K562 (cell line): ENCODE measurements at regions not wholly inside any gene's neighbourhood (a gene's known extent, or its start where the extent isn't known, plus 50 kb on each side); places are given as distances from the start of the nearest gene placed in this dataset.

Experiments used
- CCAR2 ChIP-seq: fragments of 200-400 bp; formaldehyde crosslinking; IDR thresholded peaks from 2 replicates; pipeline ENCODE4 v1.6.1; 2017; ENCODE audit warnings: mild to moderate bottlenecking, low read depth, low read length
- CEBPG ChIP-seq, 3 experiments: fragments of 200-800 bp in 1 of 3; sonication (Bioruptor generic) in 1 of 3; sonication (generic) in 1 of 3; formaldehyde crosslinking in 1 of 3; IDR thresholded peaks in 2 of 3; conservative IDR thresholded peaks in 1 of 3; 2 replicates each; pipeline versions ENCODE4 v1.6.1 to v1.8.0; 2016 to 2022; ENCODE audit warnings: missing compliant biosample characterization in 2 of 3, missing genetic modification characterization in 2 of 3, mild to moderate bottlenecking in 1 of 3, missing genetic modification reagents in 1 of 3
- FOXA3 ChIP-seq, 2 experiments: fragments of 450-650 bp in 1 of 2; sonication (generic) in 1 of 2; formaldehyde crosslinking; IDR thresholded peaks in 1 of 2; conservative IDR thresholded peaks in 1 of 2; 2 replicates each; pipeline versions ENCODE4 v1.4.0 to v1.8.0; 2020 to 2022; ENCODE audit warnings: mild to moderate bottlenecking in 2 of 2, missing genetic modification reagents in 1 of 2
- ILK ChIP-seq: fragments of 450-650 bp; IDR thresholded peaks from 2 replicates; pipeline ENCODE4 v1.6.1; 2016; ENCODE audit warnings: missing genetic modification characterization, low read depth, mild to moderate bottlenecking, missing compliant biosample characterization, moderate library complexity, borderline replicate concordance
- MYC ChIP-seq, 2 experiments: fragments of 250-450 bp in 1 of 2; sonication (Bioruptor Pico) in 1 of 2; IDR thresholded peaks; 2 replicates each; pipeline versions ENCODE4 v1.5.1 to v1.6.1; 2012 to 2021; ENCODE audit warnings: low read depth in 2 of 2, borderline replicate concordance in 1 of 2, improper control_type of control experiment in 1 of 2, low read length in 1 of 2, mild to moderate bottlenecking in 1 of 2, moderate library complexity in 1 of 2
- NFE2L1 ChIP-seq: fragments of 450-650 bp; IDR thresholded peaks from 2 replicates; pipeline ENCODE4 v1.6.1; 2016; ENCODE audit warnings: missing genetic modification characterization, low read depth, mild to moderate bottlenecking, missing compliant biosample characterization, moderate library complexity, borderline replicate concordance
- NFRKB ChIP-seq: fragments of 450-650 bp; IDR thresholded peaks from 2 replicates; pipeline ENCODE4 v1.6.1; 2016; ENCODE audit warnings: low read depth
- RBM22 ChIP-seq: fragments of 200-400 bp; formaldehyde crosslinking; IDR thresholded peaks from 2 replicates; pipeline ENCODE4 v1.6.1; 2018; ENCODE audit warnings: low read length, low read depth; ENCODE audit not compliant: poor library complexity, severe bottlenecking
- SIN3B ChIP-seq: fragments of 450-650 bp; IDR thresholded peaks from 2 replicates; pipeline ENCODE4 v1.6.1; 2017; ENCODE audit warnings: low read depth, mild to moderate bottlenecking, moderate library complexity
- SMARCE1 ChIP-seq: fragments of 450-650 bp; IDR thresholded peaks from 2 replicates; pipeline ENCODE4 v1.7.1; 2016; ENCODE audit warnings: mild to moderate bottlenecking
- ZNF12 ChIP-seq: sonication (generic); formaldehyde crosslinking; IDR thresholded peaks from 2 replicates; pipeline ENCODE4 v1.4.0; 2020; ENCODE audit warnings: mild to moderate bottlenecking, missing genetic modification reagents
- ZNF212 ChIP-seq: fragments of 450-650 bp; formaldehyde crosslinking; IDR thresholded peaks from 2 replicates; pipeline ENCODE4 v1.4.0; 2020; ENCODE audit warnings: mild to moderate bottlenecking
- ZNF232 ChIP-seq: sonication (generic); formaldehyde crosslinking; IDR thresholded peaks from 2 replicates; pipeline ENCODE4 v1.8.0; 2022; ENCODE audit warnings: mild to moderate bottlenecking, missing genetic modification reagents
- ZNF347 ChIP-seq: fragments of 450-650 bp; formaldehyde crosslinking; IDR thresholded peaks from 2 replicates; pipeline ENCODE4 v1.4.0; 2020; ENCODE audit warnings: low read depth, mild to moderate bottlenecking, moderate library complexity
- ZNF75A ChIP-seq: fragments of 450-650 bp; formaldehyde crosslinking; IDR thresholded peaks from 2 replicates; pipeline ENCODE4 v1.4.0; 2020; ENCODE audit warnings: mild to moderate bottlenecking
- TF ChIP-seq, protein P1 (sequence below): sonication (generic); formaldehyde crosslinking; IDR thresholded peaks from 2 replicates; pipeline ENCODE4 v1.4.0; 2020; ENCODE audit warnings: mild to moderate bottlenecking, missing genetic modification reagents
- TF ChIP-seq, protein P2 (sequence below): IDR thresholded peaks from 2 replicates; pipeline ENCODE4 v1.6.1; 2016; ENCODE audit warnings: missing genetic modification characterization, missing compliant biosample characterization
- TF ChIP-seq, protein P3 (sequence below): sonication (generic); formaldehyde crosslinking; IDR thresholded peaks from 2 replicates; pipeline ENCODE4 v1.8.0; 2022; ENCODE audit warnings: missing genetic modification reagents, mild to moderate bottlenecking, borderline replicate concordance
- TF ChIP-seq, protein P4 (sequence below): fragments of 200-800 bp; sonication (Bioruptor generic); IDR thresholded peaks from 2 replicates; pipeline ENCODE4 v1.6.1; 2017; ENCODE audit warnings: missing genetic modification characterization, missing compliant biosample characterization

- TF ChIP-seq, protein P1, sequence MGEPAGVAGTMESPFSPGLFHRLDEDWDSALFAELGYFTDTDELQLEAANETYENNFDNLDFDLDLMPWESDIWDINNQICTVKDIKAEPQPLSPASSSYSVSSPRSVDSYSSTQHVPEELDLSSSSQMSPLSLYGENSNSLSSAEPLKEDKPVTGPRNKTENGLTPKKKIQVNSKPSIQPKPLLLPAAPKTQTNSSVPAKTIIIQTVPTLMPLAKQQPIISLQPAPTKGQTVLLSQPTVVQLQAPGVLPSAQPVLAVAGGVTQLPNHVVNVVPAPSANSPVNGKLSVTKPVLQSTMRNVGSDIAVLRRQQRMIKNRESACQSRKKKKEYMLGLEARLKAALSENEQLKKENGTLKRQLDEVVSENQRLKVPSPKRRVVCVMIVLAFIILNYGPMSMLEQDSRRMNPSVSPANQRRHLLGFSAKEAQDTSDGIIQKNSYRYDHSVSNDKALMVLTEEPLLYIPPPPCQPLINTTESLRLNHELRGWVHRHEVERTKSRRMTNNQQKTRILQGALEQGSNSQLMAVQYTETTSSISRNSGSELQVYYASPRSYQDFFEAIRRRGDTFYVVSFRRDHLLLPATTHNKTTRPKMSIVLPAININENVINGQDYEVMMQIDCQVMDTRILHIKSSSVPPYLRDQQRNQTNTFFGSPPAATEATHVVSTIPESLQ: no peak
- TF ChIP-seq, protein P2, sequence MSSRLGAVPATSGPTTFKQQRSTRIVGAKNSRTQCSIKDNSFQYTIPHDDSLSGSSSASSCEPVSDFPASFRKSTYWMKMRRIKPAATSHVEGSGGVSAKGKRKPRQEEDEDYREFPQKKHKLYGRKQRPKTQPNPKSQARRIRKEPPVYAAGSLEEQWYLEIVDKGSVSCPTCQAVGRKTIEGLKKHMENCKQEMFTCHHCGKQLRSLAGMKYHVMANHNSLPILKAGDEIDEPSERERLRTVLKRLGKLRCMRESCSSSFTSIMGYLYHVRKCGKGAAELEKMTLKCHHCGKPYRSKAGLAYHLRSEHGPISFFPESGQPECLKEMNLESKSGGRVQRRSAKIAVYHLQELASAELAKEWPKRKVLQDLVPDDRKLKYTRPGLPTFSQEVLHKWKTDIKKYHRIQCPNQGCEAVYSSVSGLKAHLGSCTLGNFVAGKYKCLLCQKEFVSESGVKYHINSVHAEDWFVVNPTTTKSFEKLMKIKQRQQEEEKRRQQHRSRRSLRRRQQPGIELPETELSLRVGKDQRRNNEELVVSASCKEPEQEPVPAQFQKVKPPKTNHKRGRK (tag): peak; percentile 58
- TF ChIP-seq, protein P3, sequence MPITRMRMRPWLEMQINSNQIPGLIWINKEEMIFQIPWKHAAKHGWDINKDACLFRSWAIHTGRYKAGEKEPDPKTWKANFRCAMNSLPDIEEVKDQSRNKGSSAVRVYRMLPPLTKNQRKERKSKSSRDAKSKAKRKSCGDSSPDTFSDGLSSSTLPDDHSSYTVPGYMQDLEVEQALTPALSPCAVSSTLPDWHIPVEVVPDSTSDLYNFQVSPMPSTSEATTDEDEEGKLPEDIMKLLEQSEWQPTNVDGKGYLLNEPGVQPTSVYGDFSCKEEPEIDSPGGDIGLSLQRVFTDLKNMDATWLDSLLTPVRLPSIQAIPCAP: no peak
- TF ChIP-seq ZNF212 (no peak), NFE2L1 (tag) (no peak), RBM22 (no peak), SIN3B (no peak), SMARCE1 (peak; percentile 94), FOXA3 (CRISPR knock-in tag; conservative IDR thresholded peaks at IDR 0.05 in 1 of 2, IDR thresholded peaks at IDR 0.05 in 1 of 2) (no peak), MYC (IDR thresholded peaks at IDR 0.05; ENCODE audit: low read depth, low read length) (0 out of 2 replicates have a peak, but pooled peaks have one; percentile 51), MYC (CRISPR knock-in tag; IDR thresholded peaks at IDR 0.05; ENCODE audit: borderline replicate concordance, low read depth) (no peak), NFRKB (peak; percentile 90), ZNF232 (CRISPR knock-in tag) (no peak), CEBPG (CRISPR knock-in tag; IDR thresholded peaks at IDR 0.05) (no peak), CEBPG (tag; conservative IDR thresholded peaks at IDR 0.05 in 1 of 2, IDR thresholded peaks at IDR 0.05 in 1 of 2) (peak; percentile 36 to 77), CCAR2 (no peak), ILK (tag) (no peak), ZNF75A (CRISPR knock-in tag) (no peak), ZNF347 (no peak), ZNF12 (CRISPR knock-in tag) (no peak)
- TF ChIP-seq, protein P4, sequence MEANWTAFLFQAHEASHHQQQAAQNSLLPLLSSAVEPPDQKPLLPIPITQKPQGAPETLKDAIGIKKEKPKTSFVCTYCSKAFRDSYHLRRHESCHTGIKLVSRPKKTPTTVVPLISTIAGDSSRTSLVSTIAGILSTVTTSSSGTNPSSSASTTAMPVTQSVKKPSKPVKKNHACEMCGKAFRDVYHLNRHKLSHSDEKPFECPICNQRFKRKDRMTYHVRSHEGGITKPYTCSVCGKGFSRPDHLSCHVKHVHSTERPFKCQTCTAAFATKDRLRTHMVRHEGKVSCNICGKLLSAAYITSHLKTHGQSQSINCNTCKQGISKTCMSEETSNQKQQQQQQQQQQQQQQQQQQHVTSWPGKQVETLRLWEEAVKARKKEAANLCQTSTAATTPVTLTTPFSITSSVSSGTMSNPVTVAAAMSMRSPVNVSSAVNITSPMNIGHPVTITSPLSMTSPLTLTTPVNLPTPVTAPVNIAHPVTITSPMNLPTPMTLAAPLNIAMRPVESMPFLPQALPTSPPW (CRISPR knock-in tag): peak; percentile 77
Measured at GRCh38 chr12:28130625-28131598, 59.3 kb upstream of the CCDC91 start (continued).
